Natural killer cell (primary cell): ENCODE measurements at regions not wholly inside any gene's neighbourhood (a gene's known extent, or its start where the extent isn't known, plus 50 kb on each side); places are given as distances from the start of the nearest gene placed in this dataset.
"Not testable (repeated sequence)": the region's sequence is repeated elsewhere in the genome, so short reads cannot be mapped to it uniquely, and the experiment has no call there.

Experiments
- ATAC-seq, 3 donors: fragments of 150-1000 bp in 2 of 3; fragments of 200-7000 bp in 1 of 3; cut with Tn5 transposase; 1 replicate in 1 of 3; 2 replicates in 2 of 3; pipeline ENCODE4 v1.10.0; 2021; ENCODE audit warnings: mild to moderate bottlenecking in 2 of 3, moderate library complexity in 2 of 3
- DNase-seq, 2 donors: peaks; one replicate each; pipeline versions ENCODE4 v3.0.0 to v3.0.0-alpha.2; 2013 to 2021; ENCODE audit warnings: mixed read lengths in 1 of 2
- H3K27ac ChIP-seq: one replicate; pipeline ENCODE4 v1.5.1; 2013; ENCODE audit warnings: mild to moderate bottlenecking, low read length
- H3K27me3 ChIP-seq: one replicate; pipeline ENCODE4 v1.6.1; 2013; ENCODE audit warnings: low read length; ENCODE audit not compliant: control insufficient read depth, insufficient read depth
- H3K36me3 ChIP-seq: one replicate; pipeline ENCODE4 v1.6.1; 2013; ENCODE audit warnings: low read length; ENCODE audit not compliant: control insufficient read depth, insufficient read depth
- H3K4me1 ChIP-seq: one replicate; pipeline ENCODE4 v1.6.1; 2013; ENCODE audit warnings: low read length; ENCODE audit not compliant: control insufficient read depth, insufficient read depth
- H3K4me3 ChIP-seq: one replicate; pipeline ENCODE4 v1.5.1; 2013; ENCODE audit warnings: low read length
- H3K9me3 ChIP-seq: one replicate; pipeline ENCODE4 v1.6.1; 2013; ENCODE audit warnings: low read length; ENCODE audit not compliant: control insufficient read depth, insufficient read depth
- H3K27ac Mint-ChIP-seq, 2 donors: one replicate each; pipeline ENCODE4 v1.8.0; 2022; ENCODE audit warnings: mild to moderate bottlenecking in 2 of 2, mixed read lengths in 2 of 2, moderate library complexity in 1 of 2
- H3K27me3 Mint-ChIP-seq, 2 donors: one replicate each; pipeline ENCODE4 v1.8.0; 2022; ENCODE audit warnings: low read depth in 2 of 2, mixed read lengths in 2 of 2
- H3K36me3 Mint-ChIP-seq: one replicate; pipeline ENCODE4 v1.8.0; 2022; ENCODE audit warnings: mixed read lengths
- H3K4me1 Mint-ChIP-seq, 2 donors: one replicate each; pipeline ENCODE4 v1.8.0; 2022; ENCODE audit warnings: mixed read lengths in 2 of 2
- H3K4me3 Mint-ChIP-seq: one replicate; pipeline ENCODE4 v1.8.0; 2022; ENCODE audit warnings: mild to moderate bottlenecking, moderate library complexity, mixed read lengths
- H3K9me3 Mint-ChIP-seq, 2 donors: one replicate each; pipeline ENCODE4 v1.8.0; 2022; ENCODE audit warnings: mixed read lengths in 2 of 2
- WGBS: methylation state at CpG from one replicate; pipeline ENCODE4 v1.1.7; 2013; ENCODE audit warnings: missing lambda C conversion rate; ENCODE audit not compliant: insufficient coverage; 5-methylcytosine and 5-hydroxymethylcytosine counted together
- intact Hi-C: fragments of 100-400 bp; cut with micrococcal nuclease; formaldehyde crosslinking; loops from one replicate; pipeline ENCODE4 v1.14.2; 2022
- TF ChIP-seq, protein P1 (sequence below): fragments of 200-600 bp; IDR thresholded peaks from one replicate; pipeline ENCODE4 v1.8.0; 2022; ENCODE audit warnings: antibody characterized with exemption

DNA sequence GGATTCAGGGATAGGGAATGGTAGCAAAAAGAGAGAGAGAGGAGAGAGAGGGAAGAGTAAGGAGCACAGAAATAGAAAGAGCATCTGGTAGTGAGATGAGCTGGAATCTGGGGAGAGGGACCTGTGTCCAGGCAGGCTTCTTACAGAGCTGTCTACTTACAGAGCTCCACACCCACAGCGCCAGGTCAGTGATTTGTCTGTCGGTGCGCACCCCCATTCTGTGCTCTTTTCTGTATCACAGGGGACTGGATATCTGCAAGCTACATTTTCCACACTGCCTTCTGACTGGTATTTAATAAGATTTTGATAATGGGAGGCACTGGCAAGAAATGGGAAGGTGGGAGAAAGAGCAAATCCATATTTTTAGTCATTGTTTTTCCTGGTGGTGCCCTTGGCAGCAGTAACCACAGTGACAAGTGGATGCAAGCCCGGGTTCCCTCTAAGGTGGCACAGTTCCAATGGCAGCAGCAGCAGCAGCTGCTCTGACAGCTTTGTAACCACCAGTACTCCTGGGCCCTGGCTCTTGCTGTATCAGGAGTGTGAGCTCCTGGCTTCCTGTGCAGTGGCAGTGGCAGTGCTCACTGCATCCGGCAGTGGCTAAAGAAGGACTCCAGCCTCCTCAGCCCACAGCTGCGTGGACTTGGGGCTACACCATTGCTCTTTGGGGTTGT lies 300.5 kb downstream of the TRIML1 start:
- H3K27me3 Mint-ChIP-seq, result no peaks in the 10 kb centered on the region
- Histone ChIP-seq H3K9me3 (peaks cover 9% of the 10 kb centered on the region), H3K4me3 (no peak overlapping the region), H3K36me3 (no peaks in the 10 kb centered on the region), H3K4me1 (no peaks in the 10 kb centered on the region), H3K27ac (no peak overlapping the region), H3K27me3 (no peaks in the 10 kb centered on the region)
- TF ChIP-seq, protein P1, sequence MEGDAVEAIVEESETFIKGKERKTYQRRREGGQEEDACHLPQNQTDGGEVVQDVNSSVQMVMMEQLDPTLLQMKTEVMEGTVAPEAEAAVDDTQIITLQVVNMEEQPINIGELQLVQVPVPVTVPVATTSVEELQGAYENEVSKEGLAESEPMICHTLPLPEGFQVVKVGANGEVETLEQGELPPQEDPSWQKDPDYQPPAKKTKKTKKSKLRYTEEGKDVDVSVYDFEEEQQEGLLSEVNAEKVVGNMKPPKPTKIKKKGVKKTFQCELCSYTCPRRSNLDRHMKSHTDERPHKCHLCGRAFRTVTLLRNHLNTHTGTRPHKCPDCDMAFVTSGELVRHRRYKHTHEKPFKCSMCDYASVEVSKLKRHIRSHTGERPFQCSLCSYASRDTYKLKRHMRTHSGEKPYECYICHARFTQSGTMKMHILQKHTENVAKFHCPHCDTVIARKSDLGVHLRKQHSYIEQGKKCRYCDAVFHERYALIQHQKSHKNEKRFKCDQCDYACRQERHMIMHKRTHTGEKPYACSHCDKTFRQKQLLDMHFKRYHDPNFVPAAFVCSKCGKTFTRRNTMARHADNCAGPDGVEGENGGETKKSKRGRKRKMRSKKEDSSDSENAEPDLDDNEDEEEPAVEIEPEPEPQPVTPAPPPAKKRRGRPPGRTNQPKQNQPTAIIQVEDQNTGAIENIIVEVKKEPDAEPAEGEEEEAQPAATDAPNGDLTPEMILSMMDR, result no peak
- ATAC-seq (no peak), DNase-seq (no peak)
- no peaks in the 10 kb centered on the region for H3K4me1 Mint-ChIP-seq
- H3K27ac Mint-ChIP-seq, result no peak overlapping the region
- H3K9me3 Mint-ChIP-seq, result peaks cover 8 to 11% of the 10 kb centered on the region in 2 donors
- WGBS, result 84% methylated on average over 6 of the region's 6 CpGs
- intact Hi-C loops, result no loop called here
- no peak overlapping the region for H3K4me3 Mint-ChIP-seq
- no peaks in the 10 kb centered on the region for H3K36me3 Mint-ChIP-seq

DNA sequence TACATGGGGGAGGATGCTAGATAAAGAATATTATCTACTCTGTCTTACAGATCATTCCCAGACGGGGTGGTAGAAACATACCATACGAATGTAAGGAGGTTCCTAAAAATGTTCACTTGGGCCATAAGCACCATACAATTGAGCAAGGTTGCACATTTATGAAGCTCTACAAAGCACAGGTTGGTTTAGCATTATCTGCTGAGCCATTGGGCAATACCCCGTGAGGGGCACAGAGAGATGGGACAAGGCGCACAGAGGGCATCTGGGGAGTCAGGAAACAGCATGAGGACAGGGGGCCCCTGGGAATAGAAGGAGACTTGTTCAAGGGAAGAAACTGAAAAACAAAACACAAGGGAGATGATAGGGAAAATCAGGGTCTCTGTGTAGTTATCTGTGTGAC lies 305.3 kb downstream of the TRIML1 start:
- Mint-ChIP-seq H3K4me3 (no peak overlapping the region), H3K36me3 (no peaks in the 10 kb centered on the region), H3K27me3 (no peaks in the 10 kb centered on the region), H3K9me3 (peaks cover 2 to 8% of the 10 kb centered on the region in 2 donors), H3K27ac (no peak overlapping the region), H3K4me1 (no peaks in the 10 kb centered on the region)
- intact Hi-C loops, result no loop called here
- WGBS, result 89% methylated on average over 4 of the region's 4 CpGs
- no peak overlapping the region for H3K4me3 ChIP-seq
- ATAC-seq (no peak), DNase-seq (no peak)
- TF ChIP-seq, protein P1, result no peak
- H3K36me3 ChIP-seq, result no peaks in the 10 kb centered on the region
- no peak overlapping the region for H3K27ac ChIP-seq
- peaks cover 5% of the 10 kb centered on the region for H3K9me3 ChIP-seq
- H3K4me1 ChIP-seq, result no peaks in the 10 kb centered on the region
- no peaks in the 10 kb centered on the region for H3K27me3 ChIP-seq

DNA sequence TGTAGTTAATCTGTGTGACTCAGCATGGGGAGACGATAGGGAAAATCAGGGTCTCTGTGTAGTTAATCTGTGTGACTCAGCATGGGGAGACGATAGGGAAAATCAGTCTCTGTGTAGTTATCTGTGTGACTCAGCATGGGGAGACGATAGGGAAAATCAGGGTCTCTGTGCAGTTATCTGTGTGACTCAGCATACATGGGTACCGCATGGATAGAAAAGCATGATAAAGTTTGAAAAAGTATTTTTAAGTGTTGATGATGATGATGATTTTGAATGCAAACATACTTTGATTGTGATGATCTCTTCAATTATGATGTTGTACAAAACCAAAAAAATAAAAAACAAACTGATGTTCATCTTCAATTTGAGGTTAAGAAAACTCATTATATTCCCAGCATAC lies 309.8 kb downstream of the TRIML1 start:
- H3K27ac ChIP-seq, H3K27me3 Mint-ChIP-seq, H3K4me3 Mint-ChIP-seq, intact Hi-C loops, H3K4me1 ChIP-seq, H3K4me1 Mint-ChIP-seq, H3K27ac Mint-ChIP-seq, H3K9me3 Mint-ChIP-seq, H3K36me3 ChIP-seq, DNase-seq, H3K36me3 Mint-ChIP-seq, H3K27me3 ChIP-seq, H3K9me3 ChIP-seq, H3K4me3 ChIP-seq, ATAC-seq: not testable (repeated sequence)
- WGBS, result 74% methylated on average over 3 of the region's 4 CpGs

DNA sequence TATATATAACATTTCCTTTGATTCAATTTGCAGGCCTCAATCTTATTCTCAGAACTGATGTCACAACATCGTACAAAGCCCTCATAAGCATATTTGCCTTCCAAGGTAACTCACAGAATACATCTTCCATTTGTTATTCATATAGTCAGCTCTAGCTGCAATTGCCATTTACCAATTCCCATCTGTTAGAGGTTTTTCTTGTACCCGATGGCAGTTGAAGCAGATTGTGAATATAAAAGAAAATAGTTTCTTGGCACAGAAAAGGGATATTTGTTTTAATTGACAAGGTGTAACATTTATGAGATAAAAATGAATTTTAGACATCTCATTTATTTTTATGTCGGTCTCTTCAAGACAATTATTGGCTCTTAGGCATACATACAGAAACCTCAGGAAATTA lies 311.3 kb downstream of the TRIML1 start:
- Histone ChIP-seq H3K27me3 (no peaks in the 10 kb centered on the region), H3K4me3 (no peak overlapping the region), H3K27ac (no peak overlapping the region), H3K4me1 (no peaks in the 10 kb centered on the region), H3K9me3 (no peaks in the 10 kb centered on the region), H3K36me3 (no peaks in the 10 kb centered on the region)
- WGBS, result 94% methylated on average over 1 of the region's 3 CpGs
- TF ChIP-seq, protein P1, result no peak
- Mint-ChIP-seq H3K4me3 (no peak overlapping the region), H3K27ac (no peak overlapping the region), H3K4me1 (no peaks in the 10 kb centered on the region), H3K36me3 (peaks cover 8% of the 10 kb centered on the region), H3K9me3 (peaks cover 7 to 8% of the 10 kb centered on the region in 2 donors), H3K27me3 (no peaks in the 10 kb centered on the region)
- no peak for ATAC-seq
- no peak for DNase-seq
- intact Hi-C loops, result no loop called here
